ENCODE measurements at regions not wholly inside any gene's neighbourhood (a gene's known extent, or its start where the extent isn't known, plus 50 kb on each side); places are given as distances from the start of the nearest gene placed in this dataset.

GRCh38 chr12:63420206-63420644, 248.1 kb downstream of the DPY19L2 start:
- no peak for TF ChIP-seq GATA3 (IDR thresholded peaks at IDR 0.05; ENCODE audit: low read depth, low read length)
- TF ChIP-seq GATA2 (IDR thresholded peaks at IDR 0.05; ENCODE audit: low read depth, low read length): no peak

DNA sequence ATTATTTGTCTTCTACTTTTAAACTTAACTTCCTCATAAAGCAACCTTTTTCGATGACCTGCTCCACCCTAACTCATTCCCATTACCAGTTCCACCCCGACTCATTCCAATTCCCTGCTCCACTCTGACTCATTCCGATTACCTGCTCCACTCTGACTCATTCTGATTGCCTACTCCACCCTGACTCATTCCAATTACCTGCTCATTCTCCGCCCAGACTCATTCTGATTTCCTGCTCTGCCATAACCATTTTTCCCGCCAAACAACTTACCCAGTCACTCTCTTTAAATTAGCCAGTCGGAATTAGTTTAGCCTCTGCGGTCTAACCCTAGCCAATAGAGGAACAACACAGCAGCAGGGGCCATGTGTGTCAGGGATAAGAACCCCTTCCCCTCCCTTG, 249.1 kb downstream of the DPY19L2 start:
- TF ChIP-seq GATA2 (IDR thresholded peaks at IDR 0.05; ENCODE audit: low read depth, low read length): no peak
- TF ChIP-seq GATA3 (IDR thresholded peaks at IDR 0.05; ENCODE audit: low read depth, low read length): no peak

DNA sequence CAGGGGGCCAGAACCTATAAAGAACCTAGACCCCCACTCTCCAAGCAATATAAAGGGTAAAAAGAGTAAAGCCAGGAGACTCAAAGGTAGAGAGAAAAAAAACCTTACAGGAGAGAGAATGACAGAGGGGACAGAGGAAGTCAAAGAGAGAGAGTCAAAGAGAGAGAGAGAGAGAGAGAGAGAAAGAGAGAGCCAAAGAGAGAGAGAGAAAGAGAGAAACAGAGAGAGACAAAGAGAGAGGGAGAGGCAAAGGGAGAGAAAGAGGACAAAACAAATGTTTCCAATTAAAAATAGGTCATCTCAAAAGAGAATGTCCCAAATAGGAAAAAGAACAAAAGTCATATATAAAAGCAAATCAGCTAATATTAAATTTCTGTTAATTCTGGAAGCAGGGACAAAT, 251.5 kb downstream of the DPY19L2 start:
- TF ChIP-seq GATA3 (IDR thresholded peaks at IDR 0.05; ENCODE audit: low read depth, low read length): no peak
- TF ChIP-seq GATA2 (IDR thresholded peaks at IDR 0.05; ENCODE audit: low read depth, low read length): no peak

GRCh38 chr12:63415357-63415756, 252.9 kb downstream of the DPY19L2 start:
- no peak for TF ChIP-seq GATA3 (IDR thresholded peaks at IDR 0.05; ENCODE audit: low read depth, low read length)
- TF ChIP-seq GATA2 (IDR thresholded peaks at IDR 0.05; ENCODE audit: low read depth, low read length): no peak

DNA sequence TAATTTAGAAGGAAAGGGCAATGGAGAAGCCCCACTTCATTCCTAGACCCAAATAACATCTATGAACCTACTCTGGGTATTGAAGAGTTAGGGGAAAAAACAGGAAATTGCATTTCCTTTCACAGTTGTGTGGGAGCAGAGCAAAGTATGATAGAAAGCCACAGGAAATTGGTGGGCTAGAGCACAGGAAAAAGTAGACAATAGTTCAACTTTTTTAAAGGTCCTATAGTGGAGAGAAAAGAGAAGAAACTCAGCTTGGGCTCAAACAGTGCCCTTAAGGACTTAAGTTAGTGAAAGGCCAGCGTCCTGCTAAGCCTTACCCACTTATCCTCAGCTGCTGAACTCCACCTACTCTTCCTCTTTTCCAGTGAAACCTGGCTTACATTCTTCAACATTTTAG, 258.1 kb downstream of the DPY19L2 start:
- no peak for TF ChIP-seq GATA2 (IDR thresholded peaks at IDR 0.05; ENCODE audit: low read depth, low read length)
- TF ChIP-seq GATA3 (IDR thresholded peaks at IDR 0.05; ENCODE audit: low read depth, low read length): no peak

- TF ChIP-seq GATA3 (IDR thresholded peaks at IDR 0.05; ENCODE audit: low read depth, low read length) (no peak), GATA2 (IDR thresholded peaks at IDR 0.05; ENCODE audit: low read depth, low read length) (no peak)
These were observed 255.8 kb upstream of the AVPR1A start for GRCh38 chr12:63406781-63407180.

DNA sequence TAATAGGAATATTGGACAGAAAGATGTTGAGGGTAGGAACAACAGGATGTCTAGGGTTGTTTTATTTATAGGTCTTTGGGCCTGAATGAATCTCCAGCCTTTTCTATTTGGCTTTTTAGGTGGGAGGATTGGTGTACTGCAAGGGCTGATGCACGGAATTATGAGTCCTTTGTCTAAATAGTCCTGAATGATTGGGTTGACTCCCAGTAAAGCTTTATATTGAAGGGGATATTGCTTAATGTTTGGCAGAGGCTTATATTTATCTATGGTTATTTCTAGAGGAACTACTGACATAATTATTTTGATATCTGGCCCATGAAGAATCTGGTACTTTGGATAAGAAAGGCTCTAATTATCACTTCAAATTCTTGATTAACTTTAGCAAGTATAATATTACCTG, 253.6 kb upstream of the AVPR1A start:
- no peak for TF ChIP-seq GATA2 (IDR thresholded peaks at IDR 0.05; ENCODE audit: low read depth, low read length)
- TF ChIP-seq GATA3 (IDR thresholded peaks at IDR 0.05; ENCODE audit: low read depth, low read length): no peak

DNA sequence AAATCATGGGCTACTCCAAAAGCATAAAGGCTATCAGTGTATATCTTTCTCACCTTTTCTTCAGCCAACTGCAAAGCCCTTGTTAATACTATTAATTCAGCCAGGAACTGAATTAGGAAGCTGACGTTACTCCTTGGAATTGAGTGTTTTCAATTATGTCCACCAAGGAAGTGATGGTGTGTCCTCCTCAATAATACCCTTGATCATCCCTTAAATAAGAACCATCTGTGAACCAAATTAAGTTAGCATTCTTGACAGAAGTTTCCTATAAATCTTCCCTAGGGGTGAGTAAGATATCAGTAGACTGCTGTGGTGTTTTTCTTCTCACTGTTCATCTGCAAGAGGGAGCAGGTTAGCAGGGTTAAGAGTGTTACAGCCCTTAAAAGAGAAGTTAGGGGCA, 252.3 kb upstream of the AVPR1A start:
- TF ChIP-seq GATA2 (IDR thresholded peaks at IDR 0.05; ENCODE audit: low read depth, low read length): no peak
- no peak for TF ChIP-seq GATA3 (IDR thresholded peaks at IDR 0.05; ENCODE audit: low read depth, low read length)

- TF ChIP-seq GATA2 (IDR thresholded peaks at IDR 0.05; ENCODE audit: low read depth, low read length) (no peak), GATA3 (IDR thresholded peaks at IDR 0.05; ENCODE audit: low read depth, low read length) (no peak)
These were observed 249.7 kb upstream of the AVPR1A start for GRCh38 chr12:63400718-63401117.

DNA sequence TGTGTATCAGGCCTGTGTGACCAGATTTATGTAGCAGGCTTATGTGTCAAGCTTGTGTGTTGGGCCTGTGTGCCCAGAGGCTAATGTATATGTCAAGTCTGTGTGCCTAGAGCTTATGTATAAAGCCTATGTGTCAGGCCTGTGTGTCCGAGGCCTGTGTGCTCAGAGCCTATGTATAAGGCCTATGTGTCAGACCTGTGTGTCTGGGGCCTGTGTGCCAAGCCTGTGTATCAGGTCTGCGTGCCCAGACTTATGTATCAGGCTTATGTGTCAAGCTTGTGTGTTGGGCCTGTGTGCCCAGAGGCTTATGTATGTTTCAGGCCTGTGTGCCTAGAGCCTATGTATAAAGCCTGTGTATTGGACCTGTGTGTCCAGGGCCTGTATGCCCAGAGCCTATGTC, 249.3 kb upstream of the AVPR1A start:
- TF ChIP-seq GATA3 (IDR thresholded peaks at IDR 0.05; ENCODE audit: low read depth, low read length) (no peak), GATA2 (IDR thresholded peaks at IDR 0.05; ENCODE audit: low read depth, low read length) (no peak)

DNA sequence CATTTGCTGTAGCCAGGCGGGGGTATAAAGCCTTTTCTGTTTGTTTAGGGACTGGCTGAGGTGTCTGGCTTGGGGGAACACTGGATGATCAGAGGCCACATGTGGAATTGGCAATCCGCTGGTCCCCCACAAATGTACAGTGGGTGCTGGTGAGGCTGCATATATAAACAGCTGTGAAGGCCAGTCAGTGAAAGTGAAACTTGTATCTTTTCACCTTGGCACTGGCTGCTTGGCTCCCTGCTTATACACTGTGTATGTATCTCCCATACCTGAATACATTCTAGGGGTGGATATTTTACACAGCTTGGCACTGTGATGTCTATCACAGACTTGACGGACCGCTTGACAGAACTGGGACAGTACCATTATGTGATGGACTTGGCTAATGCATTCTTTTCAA, 246.8 kb upstream of the AVPR1A start:
- TF ChIP-seq GATA2 (IDR thresholded peaks at IDR 0.05; ENCODE audit: low read depth, low read length): no peak
- no peak for TF ChIP-seq GATA3 (IDR thresholded peaks at IDR 0.05; ENCODE audit: low read depth, low read length)

DNA sequence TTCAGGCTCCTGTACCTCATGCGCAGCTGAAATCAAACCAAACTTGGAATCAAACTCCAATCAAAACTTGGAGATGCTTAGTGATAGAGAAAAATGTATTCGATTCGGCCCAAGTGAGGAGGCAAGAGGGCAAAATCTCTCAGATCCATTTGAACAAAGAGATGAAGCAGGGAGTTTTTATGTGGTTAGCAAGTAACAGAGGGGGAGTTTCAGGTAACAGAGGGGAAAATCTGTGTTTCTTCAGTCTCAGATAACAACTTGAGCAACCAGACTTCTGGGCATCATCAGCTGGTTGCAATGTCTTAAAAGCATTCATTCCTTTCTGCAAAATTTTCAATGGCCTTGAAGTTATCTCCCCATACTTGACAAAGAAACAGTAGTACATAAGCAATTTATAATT, 245.1 kb upstream of the AVPR1A start:
- TF ChIP-seq GATA2 (IDR thresholded peaks at IDR 0.05; ENCODE audit: low read depth, low read length): no peak
- no peak for TF ChIP-seq GATA3 (IDR thresholded peaks at IDR 0.05; ENCODE audit: low read depth, low read length)

DNA sequence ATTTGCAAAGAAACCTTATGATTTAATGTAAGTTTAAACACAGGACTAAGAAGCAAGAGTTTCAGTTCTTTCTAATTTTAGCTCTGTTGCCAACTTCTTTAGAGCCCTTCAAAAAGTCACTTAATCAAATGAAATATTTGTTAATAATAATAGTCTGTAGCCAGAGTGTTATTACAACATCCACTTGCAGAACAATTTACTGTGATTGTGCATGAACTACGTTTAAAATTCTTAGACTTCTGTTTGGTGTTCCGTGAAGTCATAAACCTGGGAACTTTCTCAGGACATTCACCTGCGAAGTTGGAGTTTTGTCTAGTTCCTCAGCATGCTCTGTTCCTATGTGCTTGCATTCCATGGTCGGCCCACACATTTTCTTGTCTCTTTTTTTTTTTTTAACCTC, 244.0 kb upstream of the AVPR1A start:
- TF ChIP-seq GATA2 (IDR thresholded peaks at IDR 0.05; ENCODE audit: low read depth, low read length): no peak
- no peak for TF ChIP-seq GATA3 (IDR thresholded peaks at IDR 0.05; ENCODE audit: low read depth, low read length)

DNA sequence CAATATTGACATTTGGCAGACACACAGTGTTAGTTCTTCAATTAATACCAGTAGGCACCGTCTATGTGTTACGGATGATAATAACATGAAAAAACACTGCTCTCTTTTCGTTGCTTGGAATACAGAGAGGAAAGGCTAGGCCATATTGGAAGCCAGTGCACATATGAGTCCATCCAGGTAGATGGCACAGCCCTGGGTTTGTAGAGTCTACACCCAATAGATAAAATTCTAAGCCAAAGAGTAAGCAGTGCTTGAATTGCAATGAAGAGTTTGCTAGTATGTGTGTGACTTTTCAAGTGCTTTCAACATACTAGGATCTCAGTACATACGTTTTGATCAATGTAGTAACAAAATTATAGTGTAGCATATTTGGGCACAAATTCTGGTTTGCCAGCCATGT, 243.3 kb upstream of the AVPR1A start:
- no peak for TF ChIP-seq GATA2 (IDR thresholded peaks at IDR 0.05; ENCODE audit: low read depth, low read length)
- no peak for TF ChIP-seq GATA3 (IDR thresholded peaks at IDR 0.05; ENCODE audit: low read depth, low read length)

- TF ChIP-seq GATA2 (IDR thresholded peaks at IDR 0.05; ENCODE audit: low read depth, low read length) (no peak), GATA3 (IDR thresholded peaks at IDR 0.05; ENCODE audit: low read depth, low read length) (no peak)
These were observed 238.2 kb upstream of the AVPR1A start for GRCh38 chr12:63389211-63389610.

GRCh38 chr12:63387771-63388170, 236.8 kb upstream of the AVPR1A start:
- TF ChIP-seq GATA2 (IDR thresholded peaks at IDR 0.05; ENCODE audit: low read depth, low read length) (no peak), GATA3 (IDR thresholded peaks at IDR 0.05; ENCODE audit: low read depth, low read length) (no peak)

Measured in SH-SY5Y (cell line).